Activated CD4-positive, CD25-positive, alpha-beta regulatory T cell (primary cell): ENCODE measurements at regions not wholly inside any gene's neighbourhood (a gene's known extent, or its start where the extent isn't known, plus 50 kb on each side); places are given as distances from the start of the nearest gene placed in this dataset.
"Not testable (repeated sequence)": the region's sequence is repeated elsewhere in the genome, so short reads cannot be mapped to it uniquely, and the experiment has no call there.

ENCODE experiments used
- DNase-seq, 4 experiments: peaks; one replicate each; lab custom pipeline; 2025; lab: John Stamatoyannopoulos, UW

DNA sequence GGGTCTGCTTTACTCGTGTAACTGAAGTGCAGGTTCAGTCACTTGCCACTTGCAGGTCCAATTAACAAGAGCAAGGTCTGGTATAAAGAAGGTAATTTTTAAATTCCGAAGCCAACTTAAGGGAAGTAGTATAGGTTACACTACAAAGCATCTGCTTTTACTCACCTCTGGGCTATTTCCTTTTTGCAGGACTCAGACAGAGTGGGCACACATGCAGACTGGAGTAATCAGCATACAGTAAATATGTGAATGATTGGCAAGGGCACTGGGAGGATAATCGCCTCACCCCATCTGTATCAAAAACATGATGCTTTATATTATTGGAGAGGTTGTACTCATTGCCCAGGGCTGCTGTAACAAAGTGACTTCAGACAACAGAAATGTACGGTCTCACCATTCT lies 160.1 kb upstream of the CDH5 start:
- no peak for DNase-seq

DNA sequence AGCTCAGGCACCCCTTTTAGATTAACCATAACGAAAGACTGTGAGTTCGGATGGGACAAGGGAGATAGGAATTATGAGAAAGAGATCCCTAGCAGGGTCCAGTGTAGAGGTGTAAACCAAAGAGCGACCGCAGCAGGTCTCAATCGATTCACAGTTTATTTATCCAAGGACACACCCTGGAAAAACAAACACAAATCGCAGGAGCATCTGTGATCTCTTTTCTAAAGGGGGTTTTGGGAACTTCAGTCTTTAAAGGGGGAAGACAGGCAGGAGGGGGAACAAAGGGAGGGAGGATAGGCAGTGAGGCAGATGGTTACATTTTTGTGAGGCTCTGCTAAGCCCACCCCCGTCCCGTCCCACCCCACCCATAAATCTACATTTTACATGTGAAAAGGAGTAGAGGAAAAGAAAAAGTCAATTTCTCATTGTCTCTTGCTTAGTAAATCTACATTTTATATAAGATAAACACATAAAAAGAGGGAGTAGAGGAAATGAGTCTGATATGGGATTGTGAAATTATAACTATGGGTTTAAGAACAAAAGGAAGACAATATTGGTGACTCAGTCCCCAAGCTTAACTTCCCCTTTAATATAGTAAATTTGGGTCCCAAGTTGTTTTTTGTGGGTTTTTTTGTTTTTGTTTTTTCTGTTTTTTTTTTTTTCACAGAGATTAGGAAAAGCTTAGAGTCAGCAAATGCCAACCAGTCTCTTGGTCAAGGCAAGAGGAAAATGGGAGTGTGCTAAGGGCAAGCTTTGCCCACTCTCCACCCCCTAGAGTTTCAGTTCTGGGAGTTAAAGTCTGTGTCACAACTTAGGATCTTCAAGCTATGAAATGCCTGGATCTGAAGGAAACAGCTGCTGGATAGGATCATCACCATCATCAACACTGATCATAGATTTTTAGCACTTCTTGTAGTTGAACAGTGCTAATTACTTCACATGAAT lies 160.9 kb upstream of the CDH5 start:
- no peak for DNase-seq

DNA sequence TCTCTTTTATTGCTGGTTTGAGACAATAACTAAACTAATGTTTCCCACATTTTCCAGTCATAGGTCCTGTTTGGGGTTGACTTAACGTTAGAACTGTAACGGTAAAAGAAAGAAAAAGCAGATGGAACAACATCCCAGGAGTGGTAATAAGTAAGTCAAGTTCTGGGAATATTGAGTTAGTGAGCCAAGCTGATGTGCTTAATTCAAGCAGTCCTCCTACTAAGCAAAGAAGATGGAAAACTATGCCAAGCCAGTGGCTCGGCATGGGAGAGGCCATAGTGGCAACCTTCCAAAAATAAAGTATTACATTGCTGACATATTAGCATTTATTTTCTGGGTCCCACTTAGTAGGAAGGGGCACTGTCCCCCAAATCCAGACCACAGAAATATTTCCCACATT lies 161.7 kb upstream of the CDH5 start:
- no peak for DNase-seq

DNA sequence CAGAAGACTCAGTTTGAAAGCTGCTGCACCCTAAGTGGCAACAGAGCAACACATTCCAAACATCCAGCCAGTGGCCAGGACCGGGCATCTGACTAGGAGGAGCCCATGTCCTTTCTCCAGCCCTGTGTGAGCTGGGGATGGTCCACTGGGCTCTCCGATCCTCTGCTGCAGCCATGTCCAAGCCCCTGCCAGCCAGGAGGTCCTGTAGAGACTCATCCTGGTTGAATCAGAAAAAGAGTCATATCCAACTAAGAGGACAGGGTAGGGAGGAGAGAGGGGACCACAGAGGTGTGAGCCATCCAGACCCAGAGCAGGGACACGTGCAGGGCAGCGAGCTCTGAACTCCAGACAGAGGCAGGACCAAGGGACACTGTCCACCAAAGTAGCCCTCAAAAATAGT lies 163.0 kb upstream of the CDH5 start:
- DNase-seq = no peak

DNA sequence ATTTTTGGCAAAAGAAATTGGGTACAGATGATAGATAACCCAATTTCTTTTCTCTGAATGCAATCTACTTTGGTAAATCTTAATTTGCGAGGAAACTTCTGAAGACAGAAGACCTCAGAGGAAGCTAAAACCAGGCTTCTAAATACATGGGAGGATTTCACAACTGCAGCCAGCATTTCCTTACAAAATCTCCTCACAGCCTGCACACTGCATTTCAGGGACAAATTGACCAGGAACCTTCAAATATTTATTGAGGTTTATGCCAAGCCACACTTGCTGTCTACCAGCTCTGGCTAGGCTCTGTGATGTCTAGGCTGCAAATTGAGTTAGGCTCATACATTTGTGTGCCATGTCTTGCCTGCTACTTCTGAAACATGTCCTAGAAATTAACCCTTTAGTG lies 167.3 kb upstream of the CDH5 start:
- DNase-seq = no peak

DNA sequence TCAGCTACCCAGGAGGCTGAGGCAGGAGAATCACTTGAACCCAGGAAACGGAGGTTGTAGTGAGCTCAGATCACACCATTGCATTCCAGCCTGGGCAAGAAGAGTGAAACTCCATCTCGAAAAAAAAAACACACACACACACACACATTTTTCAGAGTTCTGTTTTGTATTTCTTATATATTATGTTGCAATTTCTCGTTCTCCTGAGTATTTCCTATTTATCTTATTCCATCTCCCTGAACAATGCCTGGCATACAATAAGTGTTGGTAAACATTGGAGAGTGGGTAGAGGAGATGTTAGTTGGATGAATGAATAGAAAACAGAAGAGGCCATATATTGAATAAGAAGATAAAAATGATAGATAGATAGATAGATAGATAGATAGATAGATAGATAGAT lies 167.8 kb upstream of the CDH5 start:
- no peak for DNase-seq

DNA sequence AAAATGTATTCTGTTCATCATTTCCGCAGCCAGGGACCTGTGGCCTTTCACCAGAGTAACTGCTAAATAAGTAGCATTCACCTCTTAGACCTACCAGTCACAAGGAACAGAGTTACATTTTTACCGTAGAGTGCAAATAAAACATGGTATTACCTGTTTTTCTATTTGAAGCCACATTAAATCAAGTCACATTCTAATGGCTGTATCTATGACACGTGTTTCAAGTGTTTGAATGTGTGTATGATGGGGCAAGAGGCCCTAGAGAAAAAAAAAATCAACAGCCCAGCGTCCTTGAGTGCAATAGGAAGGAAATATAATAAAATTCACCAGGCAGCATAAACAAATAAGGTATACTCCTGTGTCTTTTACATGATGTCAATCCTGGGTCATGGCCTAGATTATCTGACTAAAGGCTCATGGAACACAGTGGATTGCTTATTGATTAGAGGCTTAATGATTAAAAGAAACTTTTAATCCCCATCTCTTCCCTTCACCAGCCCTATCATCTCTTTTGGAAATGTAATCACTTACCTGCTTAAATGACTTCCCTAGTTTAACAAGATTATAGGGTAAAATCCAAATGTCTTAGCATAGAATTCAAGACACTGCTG lies 168.7 kb upstream of the CDH5 start:
- DNase-seq = no peak

DNA sequence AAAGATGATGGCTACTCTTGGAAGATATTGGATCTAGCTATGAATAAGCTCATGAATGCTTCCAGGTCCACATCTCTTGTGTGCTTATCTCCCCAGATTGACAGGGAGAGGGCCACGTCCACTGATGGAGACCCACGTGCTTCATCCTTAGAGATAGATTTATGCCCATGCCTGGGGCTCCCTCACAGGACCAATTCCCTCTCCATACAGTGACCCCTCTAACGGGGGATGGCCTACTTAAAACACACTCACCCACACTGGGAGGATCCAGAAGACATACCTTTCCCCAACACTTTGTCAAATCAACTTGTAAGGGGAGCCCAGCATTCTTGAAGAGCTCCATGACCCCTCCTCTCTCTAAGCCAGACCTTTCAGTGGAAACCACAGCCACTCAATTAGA lies 169.7 kb upstream of the CDH5 start:
- no peak for DNase-seq

DNA sequence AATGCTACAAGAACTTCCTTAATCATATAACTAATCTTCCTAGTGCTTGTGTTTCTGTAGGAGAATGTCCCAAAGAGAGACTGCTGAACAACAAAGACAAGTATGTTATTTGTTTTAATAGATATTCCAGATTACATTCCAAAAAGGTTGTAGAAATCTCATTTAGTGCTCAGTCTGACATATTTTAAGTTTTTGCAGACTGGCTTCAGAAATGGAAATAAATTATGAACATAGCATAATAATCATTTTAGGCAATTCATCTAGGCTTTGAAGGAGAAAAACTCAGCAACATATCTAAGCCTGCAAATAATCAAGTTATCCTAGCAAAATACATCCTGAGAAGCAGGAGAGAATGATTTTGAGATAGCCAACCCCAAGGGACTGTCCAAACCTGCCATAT lies 171.6 kb upstream of the CDH5 start:
- DNase-seq = no peak

DNA sequence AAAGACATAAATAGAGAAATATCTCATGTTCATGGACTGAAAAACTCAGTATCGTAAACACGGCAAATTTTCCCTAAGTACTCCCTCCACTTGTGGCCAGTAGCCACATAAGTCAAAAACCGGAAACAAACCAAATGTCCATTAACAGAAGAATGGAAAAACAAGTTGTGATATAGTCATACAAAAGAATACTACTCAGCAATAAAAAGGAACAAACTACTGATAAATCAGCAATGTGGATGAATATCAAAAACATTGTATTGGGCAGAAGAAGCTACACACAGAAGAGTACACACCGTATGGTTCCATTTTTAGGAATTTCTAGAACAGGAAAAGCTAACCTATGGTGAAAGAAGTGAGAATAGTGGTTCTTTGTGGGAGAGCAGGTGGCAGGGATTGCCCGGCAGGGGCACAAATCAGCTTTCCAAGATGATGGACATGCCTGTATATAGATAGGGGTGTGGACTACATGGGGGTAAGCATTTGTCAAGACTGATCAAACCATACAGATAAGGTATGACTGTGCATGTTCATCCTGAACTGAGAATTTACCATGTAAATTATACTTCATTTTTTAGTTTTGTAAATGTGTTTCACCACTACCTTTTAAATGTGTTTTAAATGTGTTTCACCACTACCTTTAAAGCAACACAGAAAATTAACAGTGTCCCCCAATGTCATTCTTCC lies 172.8 kb upstream of the CDH5 start:
- DNase-seq = no peak

DNA sequence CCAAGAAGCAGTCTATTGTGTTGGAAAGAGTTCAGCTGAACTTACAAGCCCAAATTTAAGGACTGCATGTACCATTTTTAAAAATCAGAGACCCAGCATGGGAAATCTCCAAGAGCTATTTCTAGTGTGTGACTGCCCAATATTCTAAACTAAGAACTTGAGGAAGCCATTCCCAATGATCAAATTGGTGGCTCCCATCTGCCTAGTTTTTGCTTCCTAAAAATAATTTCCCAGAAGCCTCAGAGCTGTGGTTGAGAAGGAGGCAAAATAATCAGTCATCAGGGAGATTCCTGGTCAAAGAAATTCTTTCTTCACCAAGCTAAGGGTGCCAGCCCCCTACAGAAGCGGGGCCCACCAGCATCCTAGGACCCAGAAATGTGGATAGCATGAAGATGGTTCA lies 176.1 kb upstream of the CDH5 start:
- no peak for DNase-seq

DNA sequence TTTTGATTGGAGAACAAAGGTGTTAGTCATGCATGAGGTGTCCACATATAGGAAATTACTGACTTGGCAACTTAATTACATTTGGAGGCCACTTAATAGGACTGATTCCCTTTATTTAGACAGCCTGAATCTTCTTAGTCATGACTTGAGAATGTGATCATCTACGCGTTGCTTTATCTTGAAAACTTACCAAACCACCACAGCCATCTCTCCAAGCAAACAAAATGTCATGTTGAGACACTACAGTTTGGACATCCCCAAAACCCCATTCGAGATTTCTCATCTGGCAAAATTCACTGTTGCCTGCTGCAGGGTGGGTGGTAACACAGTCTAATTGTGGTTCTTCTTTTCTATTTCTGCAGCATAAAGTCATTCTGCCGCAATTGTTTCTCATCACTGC lies 176.5 kb upstream of the CDH5 start:
- DNase-seq = no peak

DNA sequence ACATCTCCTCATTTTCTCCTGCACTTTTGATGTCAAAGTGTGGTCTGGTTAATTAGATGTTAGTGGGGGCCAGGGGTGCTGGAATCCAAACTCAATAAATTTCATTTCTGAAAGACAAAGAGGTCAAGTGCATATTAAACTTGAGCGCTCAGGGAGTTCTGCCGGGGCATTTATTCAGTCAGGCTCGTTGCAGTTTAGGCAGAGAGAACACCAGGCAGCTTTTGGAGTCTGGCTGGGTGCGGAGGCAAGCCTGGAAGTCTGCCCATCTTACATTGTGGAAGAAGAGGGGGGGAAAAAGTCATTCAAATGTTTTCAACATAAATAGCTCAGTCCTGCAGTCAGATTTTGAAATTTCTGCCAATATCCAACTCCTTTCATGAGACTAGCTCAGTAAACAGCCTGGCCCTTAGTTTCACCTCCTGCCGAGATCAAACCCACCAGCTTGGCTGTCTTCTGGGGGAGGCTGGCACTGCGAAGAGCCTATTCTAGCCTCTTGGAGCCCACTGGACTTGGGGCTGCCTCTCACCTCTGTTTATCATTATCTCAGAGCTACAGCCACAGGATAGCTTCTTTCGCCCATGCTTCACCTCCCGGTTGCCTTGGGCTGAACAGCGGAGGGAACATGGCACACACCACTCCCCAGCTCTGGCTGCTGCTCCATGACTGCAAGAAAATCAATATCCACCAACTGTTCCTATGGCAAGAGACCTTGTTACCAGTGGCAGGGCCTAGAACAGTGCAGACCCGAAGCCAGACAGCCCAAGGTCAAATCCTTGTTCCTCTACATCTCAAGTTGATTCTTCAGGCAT lies 177.4 kb upstream of the CDH5 start:
- DNase-seq = no peak

DNA sequence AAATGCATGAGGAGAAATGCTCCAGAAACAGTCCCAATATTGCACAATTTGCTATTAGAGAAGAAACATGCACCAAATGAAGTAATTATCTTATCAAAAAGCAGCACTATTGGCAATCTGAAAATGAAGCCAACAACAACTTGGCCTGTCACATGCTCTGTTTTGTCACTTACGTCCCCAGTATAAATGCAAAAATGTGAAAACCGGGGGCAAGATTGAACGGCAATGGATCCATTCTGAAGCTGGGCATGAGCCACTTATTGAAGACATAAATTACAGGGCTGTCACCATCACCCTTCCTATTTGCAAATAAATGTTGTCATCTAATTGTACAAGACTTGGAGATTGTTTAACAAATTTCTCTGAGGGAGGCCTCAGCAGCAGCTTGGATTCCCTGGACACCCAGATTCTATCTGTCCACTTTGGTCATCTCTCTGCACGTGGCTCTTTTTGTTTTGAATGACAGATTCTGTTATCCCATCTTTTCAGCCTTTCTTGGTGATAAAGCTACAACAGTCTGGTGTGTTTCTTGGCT lies 180.2 kb upstream of the CDH5 start:
- DNase-seq = no peak

DNA sequence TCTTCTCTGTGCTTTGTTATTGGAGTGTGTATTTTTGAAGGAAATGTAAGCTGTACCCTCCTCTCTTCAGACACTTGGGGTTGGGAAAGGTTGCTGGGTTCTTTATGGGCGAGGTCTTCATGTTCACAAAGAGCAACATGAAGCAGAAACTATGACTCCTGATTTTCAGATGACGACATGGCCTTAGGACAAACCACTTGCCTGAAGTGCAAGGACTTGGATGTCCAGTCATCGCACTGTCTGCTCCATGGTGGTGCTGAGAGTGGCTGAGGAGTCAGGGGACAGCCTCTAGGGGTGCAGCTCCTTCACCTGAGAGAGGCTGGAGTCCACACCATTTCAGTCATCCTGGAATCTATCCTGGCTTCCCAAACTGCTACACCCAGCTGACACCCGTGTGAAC lies 183.9 kb upstream of the CDH5 start:
- no peak for DNase-seq

DNA sequence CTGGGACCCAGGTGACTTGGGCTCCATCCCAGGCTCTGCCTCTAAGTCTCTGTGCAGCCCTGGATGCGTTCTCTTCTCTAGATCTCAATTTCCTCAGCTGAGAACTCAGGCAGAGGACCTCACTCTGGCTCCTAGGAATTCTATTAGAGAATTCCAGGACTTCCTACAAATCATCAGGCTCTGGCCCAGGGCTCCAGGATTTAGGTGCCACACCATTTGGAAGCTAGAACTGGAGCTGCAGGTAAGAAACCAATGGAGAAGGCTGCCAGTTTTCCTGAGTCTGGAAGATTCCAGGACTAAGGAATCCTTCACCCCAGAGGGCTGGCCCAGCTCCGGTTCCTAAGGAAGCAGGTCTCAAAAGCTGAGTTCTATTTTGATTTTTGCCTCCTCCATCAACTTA lies 189.8 kb upstream of the CDH5 start:
- DNase-seq = no peak

DNA sequence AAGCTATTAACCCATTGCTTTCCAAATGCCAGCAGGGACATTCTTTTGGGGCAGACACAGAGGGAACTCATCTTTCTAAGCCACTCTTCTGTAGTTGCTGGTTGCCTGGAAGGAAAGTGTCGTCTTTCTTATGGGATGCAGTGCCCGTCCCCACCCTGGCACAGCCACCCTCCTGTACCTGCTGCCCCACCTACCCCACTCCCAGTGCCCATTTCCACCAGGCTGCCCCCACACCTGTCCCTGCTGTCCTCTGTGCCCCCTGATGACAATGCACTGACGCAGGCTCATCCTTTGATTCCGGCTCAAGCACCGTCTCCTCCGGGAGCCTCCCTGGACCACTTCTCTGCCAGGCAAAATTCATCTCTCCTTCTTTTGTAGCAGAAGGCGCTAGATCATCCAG lies 190.4 kb upstream of the CDH5 start:
- no peak for DNase-seq

DNA sequence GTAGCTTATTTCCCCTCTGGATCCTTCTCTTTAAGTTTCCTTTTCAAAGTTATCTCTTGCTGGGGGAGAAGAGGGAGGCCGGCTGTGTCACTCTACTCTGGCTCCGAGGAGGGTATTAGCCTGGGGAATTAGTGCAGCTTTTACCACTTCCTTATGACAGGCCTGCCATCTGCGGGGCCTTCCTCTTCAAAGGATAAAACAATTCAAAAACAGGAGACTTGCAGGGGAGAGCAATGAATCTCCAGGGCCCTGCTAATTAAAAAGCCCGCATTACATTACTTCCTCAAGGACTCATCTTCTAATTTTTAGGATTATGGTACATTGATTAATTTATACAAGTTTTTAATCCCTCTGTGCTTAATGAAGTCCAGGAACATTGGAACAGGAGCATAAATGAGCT lies 190.9 kb upstream of the CDH5 start:
- DNase-seq = no peak

DNA sequence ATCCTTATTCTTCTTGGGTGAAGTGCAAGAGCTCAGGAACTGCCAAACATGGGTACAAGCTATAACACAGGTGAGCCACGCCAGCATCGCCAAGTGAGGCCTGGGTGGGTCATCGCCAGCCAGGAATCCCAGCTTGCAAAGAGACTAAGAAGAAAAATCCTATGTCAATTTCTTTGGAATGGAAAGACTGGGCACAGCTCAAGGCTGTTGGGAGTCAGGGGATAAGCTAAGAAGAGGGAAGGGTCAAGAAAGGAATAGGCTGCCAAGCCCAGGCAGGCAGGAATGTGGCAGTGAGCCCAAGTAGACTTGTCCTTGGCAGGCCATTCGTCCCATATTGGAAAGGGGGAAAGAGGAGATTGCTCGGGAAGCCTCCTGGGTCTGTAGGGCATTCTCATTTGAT lies 191.4 kb upstream of the CDH5 start:
- DNase-seq = no peak

DNA sequence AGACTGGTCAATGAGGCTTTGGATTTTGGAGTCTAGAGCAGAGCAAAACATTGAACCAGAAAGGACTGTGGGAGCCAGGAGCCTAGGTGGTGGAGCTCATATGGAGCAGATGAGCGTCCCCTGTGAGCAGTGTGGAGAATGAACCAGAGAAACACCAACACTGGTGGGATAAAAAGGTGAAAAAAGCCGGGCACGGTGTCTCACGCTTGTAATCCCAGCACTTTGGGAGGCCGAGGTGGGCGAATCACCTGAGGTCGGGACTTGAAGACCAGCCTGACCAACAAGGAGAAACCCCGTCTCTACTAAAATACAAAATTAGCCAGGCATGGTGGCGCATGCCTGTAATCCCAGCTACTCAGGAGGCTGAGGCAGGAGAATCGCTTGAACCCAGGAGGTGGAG lies 192.7 kb upstream of the CDH5 start:
- DNase-seq = not testable (repeated sequence)

DNA sequence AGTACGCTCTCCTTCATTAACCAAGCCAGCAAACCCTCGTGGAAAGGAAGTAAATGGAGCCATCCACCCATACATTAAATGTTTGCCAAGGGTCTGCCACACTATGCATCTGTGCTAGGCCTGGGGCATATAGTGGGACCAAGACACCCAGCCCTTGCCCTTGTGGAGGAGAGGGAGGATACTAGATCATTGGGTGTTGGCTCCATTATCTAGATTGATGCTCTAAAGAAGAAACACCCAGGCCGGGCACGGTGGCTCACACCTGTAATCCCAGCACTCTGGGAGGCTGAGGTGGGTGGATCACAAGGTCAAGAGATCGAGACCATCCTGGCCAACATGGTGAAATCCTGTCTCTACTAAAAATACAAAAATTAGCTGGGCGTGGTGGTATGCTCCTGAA lies 193.3 kb upstream of the CDH5 start:
- DNase-seq = not testable (repeated sequence)

DNA sequence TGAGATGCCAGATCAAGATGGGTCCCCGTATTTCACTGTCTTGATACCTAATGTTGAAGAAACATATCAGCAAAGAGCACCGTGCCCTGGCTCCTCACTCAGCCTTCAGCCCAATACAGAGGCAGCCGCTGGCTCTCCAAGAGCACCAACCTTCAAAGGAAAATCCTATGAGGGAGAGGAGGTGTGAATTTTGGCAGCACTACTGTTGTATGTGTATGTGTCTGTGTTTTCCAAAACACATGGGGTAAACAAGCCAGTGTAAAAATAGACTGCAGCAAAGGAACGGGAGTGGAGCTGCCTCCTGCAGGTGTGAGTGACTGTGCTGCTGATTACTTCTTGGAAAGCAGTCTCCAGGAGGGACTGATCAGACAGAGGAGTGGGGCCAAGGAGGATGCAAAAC lies 194.0 kb upstream of the CDH5 start:
- no peak for DNase-seq
